AG04449 (cell line): ENCODE measurements at regions not wholly inside any gene's neighbourhood (a gene's known extent, or its start where the extent isn't known, plus 50 kb on each side); places are given as distances from the start of the nearest gene placed in this dataset.

Experiments used
- CTCF ChIA-PET: fragments of 350-600 bp; formaldehyde crosslinking; extraction: SDS; loops from one replicate; lab custom pipeline; 2021; ENCODE audit warnings: antibody characterized with exemption; lab: Yijun Ruan, JAX
- POLR2A ChIA-PET: fragments of 400-600, 350-600 bp; formaldehyde crosslinking; extraction: SDS; loops from one replicate; lab custom pipeline; 2020; ENCODE audit warnings: antibody characterized with exemption, inconsistent platforms; lab: Yijun Ruan, JAX
- DNase-seq: peaks from one replicate; pipeline ENCODE4 v3.0.0-alpha.2; 2010; ENCODE audit warnings: low read depth, low spot score
- H3K4me3 ChIP-seq: 2 replicates; pipeline ENCODE4 v1.5.1; 2011; ENCODE audit warnings: low read depth, mild to moderate bottlenecking, control low read depth, low read length
- TF ChIP-seq, protein P1 (sequence below): IDR thresholded peaks from one replicate; pipeline ENCODE4 v1.5.1; 2011; ENCODE audit warnings: mild to moderate bottlenecking, moderate library complexity, low read length, control low read depth, inconsistent platforms; ENCODE audit not compliant: insufficient read depth; ENCODE audit errors: missing control alignments

DNA sequence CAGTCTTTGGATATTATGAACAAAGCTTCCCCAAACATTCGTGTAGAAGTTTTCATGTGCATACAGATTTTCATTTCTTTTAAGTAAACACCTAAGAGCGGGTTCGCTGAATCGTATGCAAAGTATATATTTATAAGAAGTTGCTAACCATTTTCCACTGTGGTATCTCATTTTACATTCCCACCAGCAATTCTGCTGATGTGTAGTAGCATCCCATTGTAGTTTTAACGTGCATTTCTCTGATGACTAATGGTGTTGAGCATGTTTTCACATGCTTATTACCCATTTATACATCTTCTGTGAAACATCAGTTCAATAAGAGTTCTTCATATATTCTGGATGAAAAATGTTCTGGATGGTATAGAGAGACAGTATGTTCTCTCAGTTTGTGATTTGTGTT, 97.4 kb downstream of the IYD start:
- ChIA-PET CTCF (no interaction called here), POLR2A (no interaction called here)
- DNase-seq = no peak

DNA sequence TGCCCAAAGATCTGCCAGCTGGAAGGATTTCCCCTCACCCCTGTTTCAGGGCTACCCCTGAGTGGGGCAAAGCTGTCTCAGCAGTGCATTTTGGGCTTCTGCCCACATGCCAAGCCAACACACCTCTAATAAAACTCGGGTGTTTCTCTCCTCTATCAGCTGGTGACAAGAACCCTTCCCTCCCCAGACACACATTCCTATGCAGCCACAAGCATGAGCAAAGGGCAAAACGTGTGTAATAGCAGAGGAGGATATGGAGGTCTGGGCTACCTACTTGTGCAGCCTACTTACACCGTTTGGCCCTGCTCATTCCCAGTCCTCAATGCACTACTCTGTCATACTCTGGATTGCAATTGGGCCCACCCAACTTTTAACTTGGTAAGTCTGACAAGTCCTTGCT, 101.3 kb downstream of the IYD start:
- H3K4me3 ChIP-seq = no peak overlapping the region
- ChIA-PET POLR2A (no interaction called here), CTCF (no interaction called here)
- no peak for DNase-seq
- TF ChIP-seq, protein P1, sequence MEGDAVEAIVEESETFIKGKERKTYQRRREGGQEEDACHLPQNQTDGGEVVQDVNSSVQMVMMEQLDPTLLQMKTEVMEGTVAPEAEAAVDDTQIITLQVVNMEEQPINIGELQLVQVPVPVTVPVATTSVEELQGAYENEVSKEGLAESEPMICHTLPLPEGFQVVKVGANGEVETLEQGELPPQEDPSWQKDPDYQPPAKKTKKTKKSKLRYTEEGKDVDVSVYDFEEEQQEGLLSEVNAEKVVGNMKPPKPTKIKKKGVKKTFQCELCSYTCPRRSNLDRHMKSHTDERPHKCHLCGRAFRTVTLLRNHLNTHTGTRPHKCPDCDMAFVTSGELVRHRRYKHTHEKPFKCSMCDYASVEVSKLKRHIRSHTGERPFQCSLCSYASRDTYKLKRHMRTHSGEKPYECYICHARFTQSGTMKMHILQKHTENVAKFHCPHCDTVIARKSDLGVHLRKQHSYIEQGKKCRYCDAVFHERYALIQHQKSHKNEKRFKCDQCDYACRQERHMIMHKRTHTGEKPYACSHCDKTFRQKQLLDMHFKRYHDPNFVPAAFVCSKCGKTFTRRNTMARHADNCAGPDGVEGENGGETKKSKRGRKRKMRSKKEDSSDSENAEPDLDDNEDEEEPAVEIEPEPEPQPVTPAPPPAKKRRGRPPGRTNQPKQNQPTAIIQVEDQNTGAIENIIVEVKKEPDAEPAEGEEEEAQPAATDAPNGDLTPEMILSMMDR = no peak

More for the DNA sequence above, 97.4 kb downstream of the IYD start:
- TF ChIP-seq, protein P1 = no peak
- no peak overlapping the region for H3K4me3 ChIP-seq

DNA sequence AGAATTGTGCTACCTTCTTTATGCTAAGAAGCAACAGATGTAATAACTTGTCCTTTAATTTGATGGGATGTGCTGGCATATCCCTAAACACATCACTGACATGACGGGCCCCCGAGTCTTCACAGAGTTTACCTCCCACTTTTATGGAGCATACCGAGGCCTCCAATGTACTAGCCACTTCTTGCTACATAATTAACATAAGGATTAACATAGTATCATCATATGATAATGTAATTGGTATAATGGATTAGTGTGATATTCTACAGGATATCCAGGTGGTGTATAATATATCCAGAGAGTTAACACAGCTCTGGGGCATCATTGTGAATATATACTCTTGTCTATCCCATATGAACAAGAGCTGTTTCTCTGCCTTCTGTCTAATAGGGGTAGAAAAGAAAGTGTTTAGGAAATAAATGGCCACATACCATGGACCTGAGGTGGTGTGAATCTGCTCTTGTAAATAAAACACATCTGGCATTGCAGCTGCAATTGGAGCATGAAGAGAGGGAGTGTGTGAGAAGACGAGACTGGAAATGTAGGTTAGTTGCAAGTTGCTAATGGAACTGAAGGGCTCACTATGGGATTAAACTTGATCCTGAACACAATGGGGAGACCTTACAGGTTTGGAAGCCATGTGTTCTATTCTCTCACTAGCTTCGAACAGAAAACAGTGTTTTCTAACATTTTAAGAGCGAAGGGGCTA, 102.3 kb downstream of the IYD start:
- POLR2A ChIA-PET = no interaction called here
- DNase-seq = no peak
- no peak overlapping the region for H3K4me3 ChIP-seq
- CTCF ChIA-PET = no interaction called here
- TF ChIP-seq, protein P1 = no peak

DNA sequence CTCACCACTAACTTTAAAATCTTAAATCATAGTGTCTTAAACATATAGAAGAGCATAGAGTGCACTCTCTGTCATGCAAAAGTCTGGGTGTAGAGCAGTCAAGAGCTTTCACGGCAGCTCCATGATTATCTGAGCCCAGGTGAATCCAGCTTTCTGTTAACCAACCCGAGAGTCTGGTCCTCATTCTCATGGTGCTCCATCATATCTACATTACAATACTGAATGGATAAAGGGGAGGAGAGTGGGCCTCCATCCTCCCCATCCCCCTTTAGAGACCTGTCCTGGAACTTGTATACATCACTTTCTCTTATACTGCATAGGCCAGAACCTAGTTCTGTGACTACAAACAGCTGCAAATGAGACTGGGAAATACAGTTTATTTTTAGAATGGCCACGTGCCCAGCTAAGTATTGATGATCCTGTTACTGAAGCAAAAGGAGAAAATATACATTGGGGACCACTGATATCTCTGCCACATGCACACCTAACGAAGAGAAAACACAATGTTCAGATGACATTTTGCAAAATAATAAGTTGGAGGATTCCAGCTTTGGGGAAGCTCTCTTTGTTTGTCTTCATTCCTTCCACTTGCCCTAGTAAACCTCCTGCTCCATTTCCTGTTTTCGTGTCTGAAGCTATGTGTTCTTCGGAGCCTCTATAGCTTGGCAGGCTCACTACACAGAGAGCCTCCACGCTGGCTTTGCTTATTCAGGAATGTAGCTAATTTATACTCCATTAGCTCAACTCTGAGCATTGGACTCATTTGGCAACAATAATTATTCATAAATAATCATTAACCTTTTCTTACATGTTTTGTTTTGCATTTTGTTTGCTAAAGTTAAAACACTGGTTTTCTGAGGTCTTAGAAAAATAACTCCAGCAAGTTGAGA, 110.1 kb downstream of the IYD start:
- no peak overlapping the region for H3K4me3 ChIP-seq
- CTCF ChIA-PET = interaction anchor here (1.3 kb wide), 1 partner anchor 84 kb away, joined by 4 read pairs; no protein-coding TSS in a partner anchor
- POLR2A ChIA-PET = no interaction called here
- TF ChIP-seq, protein P1 = no peak
- no peak for DNase-seq

DNA sequence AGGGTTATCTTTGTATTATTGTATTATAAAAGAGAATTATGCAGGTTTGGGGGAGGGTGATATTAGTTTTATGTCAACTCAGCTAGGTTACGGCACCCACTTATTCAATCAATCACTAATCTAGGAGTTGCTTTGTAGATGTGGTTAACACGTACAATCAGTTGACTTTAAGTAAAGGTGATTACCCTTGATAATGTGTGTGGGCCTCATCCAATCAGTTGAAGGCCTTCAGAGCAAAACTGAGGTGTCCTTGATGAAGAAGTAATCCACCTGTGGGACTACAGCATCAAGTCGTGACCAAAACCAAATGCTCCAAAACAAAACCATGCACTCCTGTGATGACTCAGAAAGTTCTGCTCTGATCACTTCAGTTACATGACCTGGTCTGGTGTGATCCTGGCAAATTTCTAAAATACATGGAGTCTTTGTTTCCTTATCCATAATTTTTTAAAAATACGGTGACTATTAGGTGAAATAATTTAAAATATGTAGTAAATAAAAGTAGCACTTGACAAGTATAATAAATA, 114.1 kb downstream of the IYD start:
- H3K4me3 ChIP-seq = no peak overlapping the region
- ChIA-PET CTCF (no interaction called here), POLR2A (no interaction called here)
- no peak for DNase-seq
- TF ChIP-seq, protein P1 = no peak

DNA sequence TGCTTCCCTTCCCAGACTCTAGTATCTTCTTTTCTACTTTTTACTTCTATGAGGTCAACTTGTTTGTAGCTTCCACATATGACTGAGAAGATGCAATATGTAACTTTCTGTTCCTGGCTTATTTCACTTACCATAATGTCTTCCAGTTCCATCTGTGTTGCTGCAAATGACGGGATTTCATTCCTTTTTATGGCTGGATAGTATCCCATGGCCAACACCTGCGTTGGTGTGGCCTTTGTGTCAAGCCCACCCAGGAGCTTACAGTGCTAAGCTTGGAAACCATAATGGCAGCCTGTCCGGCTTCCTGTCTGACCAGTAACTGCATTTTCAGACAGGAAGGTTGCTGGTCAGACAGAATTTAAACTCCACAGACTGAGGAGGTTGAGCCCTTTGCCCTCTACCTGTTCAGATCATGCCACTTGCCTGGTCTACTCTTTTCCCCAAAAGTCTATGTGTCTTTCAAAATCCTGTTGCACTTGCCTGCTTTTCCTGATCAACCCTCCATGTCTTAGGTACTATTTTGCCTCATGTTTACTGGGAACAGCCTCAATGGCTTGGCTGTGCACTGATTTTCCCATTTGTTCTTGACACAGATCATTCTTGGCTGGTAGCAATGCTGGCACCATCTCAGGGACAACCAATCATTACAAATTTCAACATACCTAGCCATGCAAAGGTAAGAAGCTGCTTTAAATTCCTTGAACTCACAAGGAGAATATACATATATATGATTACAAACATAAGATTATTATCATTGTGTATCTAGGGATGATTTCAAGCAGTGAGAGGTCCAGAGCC, 114.3 kb upstream of the PLEKHG1 start:
- CTCF ChIA-PET = no interaction called here
- no peak for DNase-seq
- POLR2A ChIA-PET = no interaction called here
- TF ChIP-seq, protein P1 = no peak
- H3K4me3 ChIP-seq = no peak overlapping the region
